Activated CD4-positive, alpha-beta T cell treated with anti-CD3 and anti-CD28 coated beads, Interleukin-2, amount 50 U/mL, for 4 hours (primary cell): ENCODE measurements at regions not wholly inside any gene's neighbourhood (a gene's known extent, or its start where the extent isn't known, plus 50 kb on each side); places are given as distances from the start of the nearest gene placed in this dataset.

ENCODE experiments used
- DNase-seq, 2 experiments: peaks; one replicate each; pipeline ENCODE4 v3.0.0-alpha.2; 2020

- no peak for DNase-seq
These were observed 852.4 kb upstream of the FANCL start for GRCh38 chr2:59093571-59093970.

GRCh38 chr2:59084326-59084725, 843.2 kb upstream of the FANCL start:
- no peak for DNase-seq

GRCh38 chr2:59083075-59083828, 842.1 kb upstream of the FANCL start:
- no peak for DNase-seq

- DNase-seq: no peak
These were observed 841.5 kb upstream of the FANCL start for GRCh38 chr2:59082657-59083056.

GRCh38 chr2:59080451-59081181, 839.5 kb upstream of the FANCL start:
- no peak for DNase-seq

- DNase-seq: no peak
These were observed 836.9 kb upstream of the FANCL start for GRCh38 chr2:59077981-59078531.

- DNase-seq: no peak
These were observed 836.1 kb upstream of the FANCL start for GRCh38 chr2:59077026-59077725.

- no peak for DNase-seq
These were observed 835.0 kb upstream of the FANCL start for GRCh38 chr2:59076079-59076619.

GRCh38 chr2:59074071-59074470, 832.9 kb upstream of the FANCL start:
- no peak for DNase-seq

- no peak for DNase-seq
These were observed 832.2 kb upstream of the FANCL start for GRCh38 chr2:59073286-59073685.

- DNase-seq: no peak
These were observed 827.1 kb upstream of the FANCL start for GRCh38 chr2:59068255-59068654.

- no peak for DNase-seq
These were observed 825.8 kb upstream of the FANCL start for GRCh38 chr2:59066787-59067399.

GRCh38 chr2:59047373-59047995, 806.4 kb upstream of the FANCL start:
- DNase-seq: no peak

GRCh38 chr2:59046401-59047372, 805.6 kb upstream of the FANCL start:
- DNase-seq: no peak

GRCh38 chr2:59044736-59045135, 803.6 kb upstream of the FANCL start:
- no peak for DNase-seq

- no peak for DNase-seq
These were observed 800.0 kb upstream of the FANCL start for GRCh38 chr2:59041139-59041538.

GRCh38 chr2:59034837-59035236, 793.7 kb upstream of the FANCL start:
- no peak for DNase-seq

GRCh38 chr2:59034106-59034505, 793.0 kb upstream of the FANCL start:
- no peak for DNase-seq

GRCh38 chr2:59033661-59034060, 792.5 kb upstream of the FANCL start:
- DNase-seq: no peak

GRCh38 chr2:59032499-59032898, 791.4 kb upstream of the FANCL start:
- DNase-seq: no peak

- DNase-seq: no peak
These were observed 787.9 kb upstream of the FANCL start for GRCh38 chr2:59029058-59029457.
